Tibial artery (tissue), 4 donors: ENCODE measurements at regions not wholly inside any gene's neighbourhood (a gene's known extent, or its start where the extent isn't known, plus 50 kb on each side); places are given as distances from the start of the nearest gene placed in this dataset.

Source experiments
- DNase-seq, 2 donors: peaks; one replicate each; pipeline ENCODE4 v3.0.0-alpha.2; 2019
- H3K27ac ChIP-seq, 2 donors: fragments of 200-600 bp; sonication (generic) in 1 of 2; 1 replicate in 1 of 2; 2 replicates in 1 of 2; pipeline ENCODE4 v1.5.1; 2018 to 2019; ENCODE audit warnings: mild to moderate bottlenecking in 1 of 2
- H3K27me3 ChIP-seq, 2 donors: fragments of 200-600 bp; sonication (generic) in 1 of 2; one replicate each; pipeline versions ENCODE4 v1.5.1 to v1.6.0; 2016 to 2019
- H3K36me3 ChIP-seq, 3 donors: fragments of 200-600 bp; sonication (generic) in 2 of 3; one replicate each; pipeline ENCODE4 v1.5.1; 2016 to 2019; ENCODE audit warnings: mild to moderate bottlenecking in 2 of 3
- H3K4me1 ChIP-seq, 4 donors: fragments of 200-600 bp; sonication (generic) in 2 of 4; 1 replicate in 3 of 4; 2 replicates in 1 of 4; pipeline ENCODE4 v1.5.1; 2016 to 2019
- H3K4me3 ChIP-seq, 2 donors: fragments of 200-600 bp; sonication (generic) in 1 of 2; 1 replicate in 1 of 2; 2 replicates in 1 of 2; pipeline ENCODE4 v1.5.1; 2018 to 2019; ENCODE audit warnings: mild to moderate bottlenecking in 2 of 2
- H3K9me3 ChIP-seq, 3 donors: fragments of 200-600 bp; sonication (generic) in 1 of 3; one replicate each; pipeline ENCODE4 v1.5.1; 2016 to 2019
- CTCF ChIP-seq, 2 experiments: fragments of 200-600 bp in 1 of 2; fragments of 450-650 bp in 1 of 2; IDR thresholded peaks; one replicate each; pipeline ENCODE4 v1.5.1; 2017 to 2019; ENCODE audit warnings: antibody characterized with exemption in 2 of 2, mild to moderate bottlenecking in 1 of 2, moderate library complexity in 1 of 2
- intact Hi-C: fragments of 100-400 bp; cut with DNase I; formaldehyde crosslinking; loops from one replicate; pipeline ENCODE4 v1.15.0; 2023; ENCODE audit warnings: low total_unique reads

DNA sequence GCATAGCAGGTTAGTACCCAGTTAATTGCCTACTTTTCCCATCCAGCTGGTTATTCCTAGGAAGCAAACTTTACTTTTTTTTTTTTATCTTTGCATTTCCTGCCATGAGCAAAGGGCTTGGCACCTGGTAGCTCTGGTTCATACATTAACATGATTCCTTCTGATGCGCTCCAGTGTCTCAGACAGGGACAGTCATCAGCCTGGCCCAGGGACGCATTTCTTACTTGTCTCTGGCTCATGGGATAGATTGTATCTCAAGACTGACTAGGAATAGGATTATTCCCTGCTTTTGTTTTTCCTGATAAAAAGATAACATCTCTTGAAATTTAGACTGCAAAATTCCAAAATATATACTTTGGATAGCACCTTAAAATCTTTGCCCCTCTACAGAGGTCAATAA lies 571.5 kb upstream of the TENM3 start:
- TF ChIP-seq CTCF (IDR thresholded peaks at IDR 0.05) = no peak
- Histone ChIP-seq H3K9me3 (no peaks in the 10 kb centered on the region), H3K27me3 (no peaks in the 10 kb centered on the region), H3K4me3 (no peak overlapping the region), H3K4me1 (no peaks in the 10 kb centered on the region), H3K36me3 (no peaks in the 10 kb centered on the region), H3K27ac (no peak overlapping the region)
- no peak for DNase-seq
- intact Hi-C loops = no loop called here

DNA sequence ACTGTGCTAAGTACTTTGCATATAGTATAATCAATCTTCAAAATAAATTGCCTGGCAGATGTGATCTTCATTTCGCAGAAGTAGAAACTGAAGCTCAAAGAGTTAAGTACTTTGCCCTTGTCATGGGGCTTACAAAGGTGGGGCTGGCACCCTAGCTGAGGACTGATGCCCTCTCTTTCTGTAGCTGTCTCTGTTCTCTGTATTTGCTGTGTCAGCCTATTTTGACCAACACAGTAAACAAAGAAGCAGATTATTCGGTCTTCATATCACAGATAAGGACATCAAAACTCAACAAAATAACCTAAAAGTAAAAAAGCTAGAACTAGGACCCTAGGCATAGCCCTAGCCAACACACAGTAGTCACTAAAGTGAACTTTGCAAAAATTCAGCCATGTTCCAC lies 570.5 kb upstream of the TENM3 start:
- intact Hi-C loops = no loop called here
- Histone ChIP-seq H3K4me1 (no peaks in the 10 kb centered on the region), H3K4me3 (no peak overlapping the region), H3K27ac (no peak overlapping the region), H3K27me3 (no peaks in the 10 kb centered on the region), H3K9me3 (no peaks in the 10 kb centered on the region), H3K36me3 (no peaks in the 10 kb centered on the region)
- TF ChIP-seq CTCF (IDR thresholded peaks at IDR 0.05) = no peak
- DNase-seq = no peak

DNA sequence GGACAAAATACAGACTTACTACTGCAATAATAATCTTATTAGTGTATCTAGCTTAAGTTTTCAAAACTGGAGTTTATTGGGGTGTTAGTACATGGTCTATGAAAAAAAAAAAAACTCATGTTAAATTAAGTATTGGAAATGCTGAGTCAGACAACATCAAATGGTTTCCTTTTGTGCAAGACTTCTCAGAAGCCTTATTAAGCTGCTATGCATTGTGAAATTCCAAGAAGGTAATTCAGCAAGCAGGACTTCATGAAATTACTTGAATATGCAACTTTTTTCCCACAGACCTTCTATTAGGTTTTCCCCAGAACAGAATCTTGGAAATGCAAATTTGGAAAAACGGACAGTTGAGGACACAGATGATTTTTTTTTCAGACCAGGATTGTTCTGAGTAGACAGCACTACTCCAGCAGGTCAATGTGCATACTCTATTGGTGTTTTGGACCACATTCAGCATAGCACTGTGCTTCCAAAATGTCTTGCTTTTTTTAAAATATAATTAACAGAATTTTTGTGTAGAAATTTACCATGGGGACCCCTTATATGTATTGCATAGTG lies 568.8 kb upstream of the TENM3 start:
- Histone ChIP-seq H3K27me3 (no peaks in the 10 kb centered on the region), H3K27ac (no peak overlapping the region), H3K36me3 (no peaks in the 10 kb centered on the region), H3K9me3 (no peaks in the 10 kb centered on the region), H3K4me3 (no peak overlapping the region), H3K4me1 (no peaks in the 10 kb centered on the region)
- no peak for DNase-seq
- TF ChIP-seq CTCF (IDR thresholded peaks at IDR 0.05) = no peak
- intact Hi-C loops = no loop called here

DNA sequence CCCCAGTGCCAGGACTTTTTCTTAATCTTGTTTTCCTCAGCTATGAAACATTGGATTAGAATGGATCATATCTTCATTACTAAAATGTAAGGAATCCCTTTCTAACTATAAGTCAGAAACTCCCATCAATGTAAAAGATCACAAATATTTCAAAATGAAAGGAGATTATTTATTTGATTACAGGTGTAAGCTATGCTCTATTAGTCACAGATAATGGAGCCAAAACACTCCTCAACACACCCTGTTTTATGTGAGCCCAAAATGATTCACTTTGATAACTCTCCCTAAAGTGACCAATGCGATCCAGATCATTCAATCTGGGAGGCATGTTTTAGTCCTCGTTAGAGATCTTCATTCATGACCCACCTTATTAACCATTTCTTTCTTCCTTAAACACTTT lies 566.7 kb upstream of the TENM3 start:
- no peak overlapping the region for H3K4me3 ChIP-seq
- intact Hi-C loops = no loop called here
- H3K27me3 ChIP-seq = no peaks in the 10 kb centered on the region
- H3K27ac ChIP-seq = no peak overlapping the region
- no peak for DNase-seq
- no peaks in the 10 kb centered on the region for H3K9me3 ChIP-seq
- no peaks in the 10 kb centered on the region for H3K36me3 ChIP-seq
- no peak for TF ChIP-seq CTCF (IDR thresholded peaks at IDR 0.05)
- H3K4me1 ChIP-seq = no peaks in the 10 kb centered on the region

DNA sequence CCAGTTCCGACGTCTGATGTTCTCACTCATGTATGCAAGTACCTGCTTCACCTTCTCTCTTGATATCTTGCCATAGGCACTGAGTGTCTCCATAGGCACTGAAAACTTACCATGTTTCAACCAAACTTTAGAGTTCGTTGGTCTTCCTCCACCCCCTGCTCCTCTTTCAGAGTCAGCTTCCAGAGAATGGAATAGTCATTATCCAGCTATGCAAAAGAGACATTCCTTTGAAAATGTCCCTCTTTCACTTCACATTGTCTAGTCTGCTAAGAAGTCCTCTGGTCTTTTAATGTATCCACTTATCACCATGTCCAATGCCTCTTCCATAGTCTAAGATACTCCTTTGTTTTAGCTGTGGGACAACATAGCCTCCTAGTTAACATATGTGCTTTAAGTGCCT lies 566.0 kb upstream of the TENM3 start:
- no peaks in the 10 kb centered on the region for H3K36me3 ChIP-seq
- H3K27ac ChIP-seq = no peak overlapping the region
- DNase-seq = no peak
- intact Hi-C loops = no loop called here
- no peaks in the 10 kb centered on the region for H3K4me1 ChIP-seq
- H3K4me3 ChIP-seq = no peak overlapping the region
- H3K27me3 ChIP-seq = no peaks in the 10 kb centered on the region
- TF ChIP-seq CTCF (IDR thresholded peaks at IDR 0.05) = no peak
- H3K9me3 ChIP-seq = no peaks in the 10 kb centered on the region

GRCh38 chr4:181677621-181678020 lies 565.6 kb upstream of the TENM3 start:
- Histone ChIP-seq H3K9me3 (no peaks in the 10 kb centered on the region), H3K27me3 (no peaks in the 10 kb centered on the region), H3K4me3 (no peak overlapping the region), H3K36me3 (no peaks in the 10 kb centered on the region), H3K4me1 (no peaks in the 10 kb centered on the region), H3K27ac (no peak overlapping the region)
- no peak for DNase-seq
- TF ChIP-seq CTCF (IDR thresholded peaks at IDR 0.05) = no peak
- intact Hi-C loops = no loop called here
